GM12878 (cell line): ENCODE measurements at regions not wholly inside any gene's neighbourhood (a gene's known extent, or its start where the extent isn't known, plus 50 kb on each side); places are given as distances from the start of the nearest gene placed in this dataset.

Experiments
- ATAC-seq: fragments of 200-7000 bp; cut with Tn5 transposase; 3 replicates; pipeline ENCODE4 v1.9.1; 2020; ENCODE audit warnings: mild to moderate bottlenecking, moderate library complexity
- BruUV-seq: library from RNA; stranded (reverse); fragments of 400-500 nt; replicated peaks from 2 replicates; lab custom pipeline; 2021; lab: Mats Ljungman, UMichigan
- CTCF ChIA-PET: fragments of 300-600 bp; sonication (Branson Sonifier 250); formaldehyde crosslinking; extraction: SDS; loops from one replicate; lab custom pipeline; 2021; ENCODE audit warnings: inconsistent platforms; lab: Yijun Ruan, JAX
- POLR2A ChIA-PET: fragments of 350-600 bp; formaldehyde crosslinking; extraction: SDS; loops from one replicate; lab custom pipeline; 2021; ENCODE audit warnings: inconsistent platforms; lab: Charles Lee
- RAD21 ChIA-PET: fragments of 300-600 bp; sonication (Branson Sonifier 250); formaldehyde crosslinking; loops from one replicate; lab custom pipeline; 2023; ENCODE audit warnings: antibody characterized with exemption; ENCODE audit not compliant: unreplicated experiment; lab: Charles Lee
- SMC1A ChIA-PET: fragments of 300-600 bp; sonication (Branson Sonifier 250); formaldehyde crosslinking; loops from one replicate; lab custom pipeline; 2023; ENCODE audit not compliant: unreplicated experiment, uncharacterized antibody; lab: Charles Lee
- DNase-seq: peaks from one replicate; pipeline ENCODE4 v3.0.0-alpha.2; 2011; ENCODE audit warnings: low read depth, low spot score
- FAIRE-seq: peaks from 3 replicates; lab custom pipeline; 2011; peaks lifted over from hg19 to GRCh38; lab: Jason Lieb, UNC
- H2AFZ ChIP-seq: 2 replicates; pipeline ENCODE4 v1.6.0; 2011; ENCODE audit warnings: low read depth, low read length, control low read depth; ENCODE audit not compliant: control insufficient read depth
- H3K27ac ChIP-seq: 2 replicates; pipeline ENCODE4 v1.5.1; 2011; ENCODE audit warnings: control low read depth; ENCODE audit not compliant: control insufficient read depth, insufficient read depth
- H3K27me3 ChIP-seq, 2 experiments: replicated peaks in 1 of 2; 2 replicates each; pipeline versions ENCODE4 v1.6.0 to v1.6.1; 2011; ENCODE audit warnings: low read length in 1 of 2; ENCODE audit not compliant: control insufficient read depth in 2 of 2, insufficient read depth in 2 of 2
- H3K36me3 ChIP-seq, 2 experiments: 2 replicates each; pipeline ENCODE4 v1.5.1; 2011; ENCODE audit warnings: low read length in 1 of 2; ENCODE audit not compliant: control insufficient read depth in 2 of 2, insufficient read depth in 2 of 2
- H3K4me1 ChIP-seq: 2 replicates; pipeline ENCODE4 v1.6.1; 2011; ENCODE audit warnings: mild to moderate bottlenecking, low read length, moderate library complexity, mixed read lengths; ENCODE audit not compliant: control insufficient read depth, insufficient read depth
- H3K4me2 ChIP-seq: 2 replicates; pipeline ENCODE4 v1.6.0; 2011; ENCODE audit warnings: control low read depth; ENCODE audit not compliant: control insufficient read depth, insufficient read depth
- H3K4me3 ChIP-seq: fragments of 200-600 bp; sonication (generic); 2 replicates; pipeline ENCODE4 v1.5.1; 2016
- H3K79me2 ChIP-seq: 2 replicates; pipeline ENCODE4 v1.6.0; 2011; ENCODE audit warnings: low read length; ENCODE audit not compliant: control insufficient read depth, insufficient read depth
- H3K9ac ChIP-seq: 2 replicates; pipeline ENCODE4 v1.8.0; 2011; ENCODE audit warnings: low read length, control low read depth, mixed read lengths; ENCODE audit not compliant: control insufficient read depth, insufficient read depth
- H3K9me3 ChIP-seq: replicated peaks from 3 replicates; pipeline ENCODE4 v1.5.1; 2011; ENCODE audit warnings: mild to moderate bottlenecking, low read length; ENCODE audit not compliant: control insufficient read depth, insufficient read depth
- H4K20me1 ChIP-seq: 2 replicates; pipeline ENCODE4 v1.6.0; 2011; ENCODE audit not compliant: control insufficient read depth, insufficient read depth
- ATF7 ChIP-seq: fragments of 450-650 bp; IDR thresholded peaks from 2 replicates; pipeline ENCODE4 v1.6.1; 2016; ENCODE audit warnings: low read depth, mild to moderate bottlenecking
- BACH1 ChIP-seq: fragments of 450-650 bp; IDR thresholded peaks from 2 replicates; pipeline ENCODE4 v1.6.1; 2017; ENCODE audit warnings: mild to moderate bottlenecking, borderline replicate concordance
- BCL11A ChIP-seq: IDR thresholded peaks from 2 replicates; pipeline ENCODE4 v1.6.1; 2011; ENCODE audit warnings: low read depth, low read length
- BMI1 ChIP-seq: fragments of 450-650 bp; IDR thresholded peaks from 2 replicates; pipeline ENCODE4 v1.6.1; 2016; ENCODE audit warnings: mild to moderate bottlenecking, moderate library complexity, borderline replicate concordance
- JUNB ChIP-seq: IDR thresholded peaks from 2 replicates; pipeline ENCODE4 v1.6.1; 2016; ENCODE audit warnings: antibody characterized with exemption, mild to moderate bottlenecking
- KLF5 ChIP-seq: fragments of 450-650 bp; IDR thresholded peaks from 2 replicates; pipeline ENCODE4 v1.6.1; 2014; ENCODE audit warnings: mild to moderate bottlenecking; ENCODE audit not compliant: partially characterized antibody
- MTA3 ChIP-seq: IDR thresholded peaks from 2 replicates; pipeline ENCODE4 v1.6.1; 2012; ENCODE audit warnings: low read length, inconsistent platforms, borderline replicate concordance
- MXI1 ChIP-seq: fragments of 150-350 bp; IDR thresholded peaks from 2 replicates; pipeline ENCODE4 v1.6.1; 2011; ENCODE audit warnings: low read depth, mild to moderate bottlenecking, inconsistent platforms, low read length, improper control_type of control experiment
- MYC ChIP-seq: IDR thresholded peaks from 2 replicates; pipeline ENCODE4 v1.6.1; 2011; ENCODE audit warnings: mild to moderate bottlenecking, low read length, moderate library complexity, inconsistent platforms; ENCODE audit not compliant: insufficient read depth, insufficient replicate concordance, insufficient read length, severe bottlenecking
- NBN ChIP-seq: fragments of 450-650 bp; IDR thresholded peaks from 2 replicates; pipeline ENCODE4 v1.6.1; 2016
- NRF1 ChIP-seq: conservative IDR thresholded peaks from 2 replicates; pipeline ENCODE4 v1.6.1; 2011; ENCODE audit warnings: mild to moderate bottlenecking, low read depth, low read length, improper control_type of control experiment
- SMAD5 ChIP-seq: IDR thresholded peaks from 2 replicates; pipeline ENCODE4 v1.6.1; 2016; ENCODE audit warnings: antibody characterized with exemption, low read depth
- SP1 ChIP-seq: IDR thresholded peaks from one replicate; pipeline ENCODE4 v1.6.1; 2011; ENCODE audit warnings: low read depth, low read length
- TAF1 ChIP-seq: IDR thresholded peaks from 2 replicates; pipeline ENCODE4 v1.6.1; 2011; ENCODE audit warnings: mild to moderate bottlenecking, low read depth, low read length, borderline replicate concordance
- YBX1 ChIP-seq: fragments of 450-650 bp; IDR thresholded peaks from 2 replicates; pipeline ENCODE4 v1.6.1; 2016; ENCODE audit warnings: antibody characterized with exemption
- ZBED1 ChIP-seq: IDR thresholded peaks from 2 replicates; pipeline ENCODE4 v1.6.1; 2016; ENCODE audit warnings: borderline replicate concordance
- ZSCAN29 ChIP-seq: fragments of 450-650 bp; IDR thresholded peaks from 2 replicates; pipeline ENCODE4 v1.6.1; 2017; ENCODE audit warnings: mild to moderate bottlenecking, moderate library complexity
- WGBS: methylation state at CpG from one replicate; pipeline ENCODE4 v1.1.6; 2016; ENCODE audit warnings: low lambda C conversion rate; ENCODE audit not compliant: insufficient replicate concordance, insufficient coverage; ENCODE audit errors: missing lambda C conversion rate; 5-methylcytosine and 5-hydroxymethylcytosine counted together
- in situ Hi-C: fragments of 300-500 bp; cut with MboI; formaldehyde crosslinking; loops from 9 replicates; pipeline ENCODE4 v1.14.3; 2018; ENCODE audit warnings: mixed read lengths
- intact Hi-C: fragments of 100-400 bp; cut with micrococcal nuclease; formaldehyde crosslinking; loops from one replicate; pipeline ENCODE4 v1.14.2; 2022; ENCODE audit not compliant: unreplicated experiment
- TF ChIP-seq, protein P1 (sequence below): IDR thresholded peaks from 2 replicates; pipeline ENCODE4 v1.6.1; 2011; ENCODE audit warnings: low read depth, mild to moderate bottlenecking, low read length, moderate library complexity, borderline replicate concordance; ENCODE audit errors: extremely low read depth

- WGBS: 27% methylated on average over 2 of the region's 2 CpGs
- Histone ChIP-seq H2AFZ (no peak overlapping the region), H3K36me3 (no peaks in the 10 kb centered on the region), H3K79me2 (no peaks in the 10 kb centered on the region), H3K4me3 (no peak overlapping the region), H3K4me1 (no peaks in the 10 kb centered on the region), H3K27me3 (peaks cover 0 to 1% of the 10 kb centered on the region in 2 experiments; a peak in 1 of 4 replicates), H3K9me3 (no peaks in the 10 kb centered on the region), H4K20me1 (no peaks in the 10 kb centered on the region), H3K4me2 (no peak overlapping the region), H3K27ac (no peak overlapping the region)
- CTCF ChIA-PET: interaction anchor here (0.6 to 9.8 kb wide), 5 partner anchors 157 to 1444 kb away, joined by 3 to 155 read pairs (median 42); no protein-coding TSS in a partner anchor
- POLR2A ChIA-PET: no interaction called here
- FAIRE-seq: no peak
- no peak for DNase-seq
- SMC1A ChIA-PET: interaction anchor here (8.1 kb wide), 1 partner anchor 157 kb away, joined by 87 read pairs; no protein-coding TSS in a partner anchor
- no TSS peak for BruUV-seq
- in situ Hi-C loops: loop anchor here (5.0 to 25.0 kb wide), 2 partner anchors 157 to 1817 kb away; partner anchors contain the start of gene INHBA
- intact Hi-C loops: loop anchor here (10.0 kb wide), 1 partner anchor 1810 kb away; the partner anchor contains the start of gene INHBA
- RAD21 ChIA-PET: interaction anchor here (1.0 to 2.4 kb wide), 4 partner anchors 9 to 314 kb away, joined by 3 to 23 read pairs (median 6); partner anchors contain the start of gene CDK13
- TF ChIP-seq BCL11A: no peak
- TF ChIP-seq TAF1: no peak
- TF ChIP-seq BMI1: no peak
- TF ChIP-seq JUNB: no peak
- no peak for TF ChIP-seq SMAD5
- TF ChIP-seq MTA3: no peak
- TF ChIP-seq BACH1: no peak
- TF ChIP-seq ZBED1: no peak
- no peak for TF ChIP-seq NBN
- TF ChIP-seq ATF7: no peak
- TF ChIP-seq SP1: no peak
- TF ChIP-seq MXI1: no peak
- TF ChIP-seq, protein P1, sequence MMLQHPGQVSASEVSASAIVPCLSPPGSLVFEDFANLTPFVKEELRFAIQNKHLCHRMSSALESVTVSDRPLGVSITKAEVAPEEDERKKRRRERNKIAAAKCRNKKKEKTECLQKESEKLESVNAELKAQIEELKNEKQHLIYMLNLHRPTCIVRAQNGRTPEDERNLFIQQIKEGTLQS: no peak
- no peak for TF ChIP-seq MYC
- TF ChIP-seq NRF1: no peak
- TF ChIP-seq KLF5: no peak
- TF ChIP-seq ZSCAN29: no peak
- no peak for TF ChIP-seq YBX1
- TF ChIP-seq, all 136 proteins: peak for 0
- no peak overlapping the region for H3K9ac ChIP-seq
- ATAC-seq: no peak
Observed at GRCh38 chr7:39894904-39895303, 55.2 kb upstream of the CDK13 start.
